Upper lobe of left lung (tissue), 4 donors: ENCODE measurements at regions not wholly inside any gene's neighbourhood (a gene's known extent, or its start where the extent isn't known, plus 50 kb on each side); places are given as distances from the start of the nearest gene placed in this dataset.

Experiments
- POLR2A ChIP-seq, 4 donors: fragments of 450-650 bp; IDR thresholded peaks; one replicate each; pipeline ENCODE4 v1.5.1; 2016 to 2017; ENCODE audit warnings: antibody characterized with exemption in 4 of 4, mild to moderate bottlenecking in 2 of 4
- POLR2AphosphoS5 ChIP-seq, 2 donors: sonication (generic); formaldehyde crosslinking; IDR thresholded peaks; one replicate each; pipeline ENCODE4 v1.5.1; 2017; ENCODE audit warnings: antibody characterized with exemption in 2 of 2
- TF ChIP-seq, protein P1 (sequence below), 6 experiments: fragments of 450-650 bp in 4 of 6; fragments of 200-600 bp in 2 of 6; sonication (generic) in 2 of 6; IDR thresholded peaks; one replicate each; pipeline ENCODE4 v1.5.1; 2016 to 2019; ENCODE audit warnings: antibody characterized with exemption in 6 of 6

DNA sequence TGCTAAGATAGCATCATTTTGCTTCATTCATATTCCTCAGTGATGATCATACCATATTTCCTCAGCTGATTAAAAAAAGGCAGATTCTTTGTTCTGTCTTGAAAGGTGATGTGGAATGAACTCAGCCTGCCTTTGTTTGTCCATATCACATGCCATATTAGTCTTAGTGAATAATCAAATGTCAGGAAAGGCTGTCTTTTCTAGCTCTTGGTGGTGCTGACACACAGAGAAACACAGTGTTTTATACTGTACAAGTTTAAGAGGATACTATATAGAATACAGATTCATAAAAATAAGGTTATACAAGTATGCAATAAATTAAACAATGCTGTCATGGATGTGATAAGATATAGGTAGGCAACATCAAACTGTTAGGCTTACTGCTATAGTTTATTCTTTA, 97.1 kb upstream of the FAM98A start:
- no peak for TF ChIP-seq POLR2A (IDR thresholded peaks at IDR 0.05)
- TF ChIP-seq POLR2AphosphoS5 (IDR thresholded peaks at IDR 0.05) = no peak
- TF ChIP-seq, protein P1, sequence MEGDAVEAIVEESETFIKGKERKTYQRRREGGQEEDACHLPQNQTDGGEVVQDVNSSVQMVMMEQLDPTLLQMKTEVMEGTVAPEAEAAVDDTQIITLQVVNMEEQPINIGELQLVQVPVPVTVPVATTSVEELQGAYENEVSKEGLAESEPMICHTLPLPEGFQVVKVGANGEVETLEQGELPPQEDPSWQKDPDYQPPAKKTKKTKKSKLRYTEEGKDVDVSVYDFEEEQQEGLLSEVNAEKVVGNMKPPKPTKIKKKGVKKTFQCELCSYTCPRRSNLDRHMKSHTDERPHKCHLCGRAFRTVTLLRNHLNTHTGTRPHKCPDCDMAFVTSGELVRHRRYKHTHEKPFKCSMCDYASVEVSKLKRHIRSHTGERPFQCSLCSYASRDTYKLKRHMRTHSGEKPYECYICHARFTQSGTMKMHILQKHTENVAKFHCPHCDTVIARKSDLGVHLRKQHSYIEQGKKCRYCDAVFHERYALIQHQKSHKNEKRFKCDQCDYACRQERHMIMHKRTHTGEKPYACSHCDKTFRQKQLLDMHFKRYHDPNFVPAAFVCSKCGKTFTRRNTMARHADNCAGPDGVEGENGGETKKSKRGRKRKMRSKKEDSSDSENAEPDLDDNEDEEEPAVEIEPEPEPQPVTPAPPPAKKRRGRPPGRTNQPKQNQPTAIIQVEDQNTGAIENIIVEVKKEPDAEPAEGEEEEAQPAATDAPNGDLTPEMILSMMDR (IDR thresholded peaks at IDR 0.05) = no peak
